Mammary epithelial cell (primary cell): ENCODE measurements at regions not wholly inside any gene's neighbourhood (a gene's known extent, or its start where the extent isn't known, plus 50 kb on each side); places are given as distances from the start of the nearest gene placed in this dataset.
A peak's percentile ranks its signal among the peaks of the same experiment; 100 is the strongest.

Experiments used
- EZH2 ChIP-seq: IDR thresholded peaks from 2 replicates; pipeline ENCODE4 v1.6.1; 2012; ENCODE audit warnings: low read length, inconsistent platforms, borderline replicate concordance
- TF ChIP-seq, protein P1 (sequence below), 2 donors: IDR thresholded peaks in 1 of 2; conservative IDR thresholded peaks in 1 of 2; 2 replicates each; pipeline ENCODE4 v1.5.1; 2011 to 2012; ENCODE audit warnings: inconsistent platforms in 2 of 2, low read length in 2 of 2, mild to moderate bottlenecking in 2 of 2, control low read depth in 1 of 2, low read depth in 1 of 2; ENCODE audit not compliant: insufficient read depth in 1 of 2; ENCODE audit errors: extremely low read depth in 1 of 2

DNA sequence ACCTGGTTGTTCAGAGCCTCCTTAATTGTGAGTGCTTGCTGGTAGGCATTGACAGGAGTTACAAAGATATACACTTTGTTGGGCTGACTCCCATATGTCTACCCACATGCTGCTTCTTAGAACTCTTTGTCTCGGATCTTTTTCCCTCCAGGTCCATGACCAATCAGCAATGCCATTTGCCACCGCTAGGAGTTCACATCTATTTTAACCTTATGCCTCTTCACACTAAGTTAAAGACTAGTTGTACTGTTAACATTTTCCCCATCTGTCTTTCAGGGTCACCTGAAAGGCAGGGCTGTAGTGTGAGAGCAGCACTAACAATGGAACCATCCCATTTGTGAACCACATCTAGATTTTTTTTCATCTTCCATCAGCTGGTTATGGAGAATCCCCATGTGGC, 226.7 kb upstream of the NPY start:
- TF ChIP-seq EZH2: no peak
- TF ChIP-seq, protein P1, sequence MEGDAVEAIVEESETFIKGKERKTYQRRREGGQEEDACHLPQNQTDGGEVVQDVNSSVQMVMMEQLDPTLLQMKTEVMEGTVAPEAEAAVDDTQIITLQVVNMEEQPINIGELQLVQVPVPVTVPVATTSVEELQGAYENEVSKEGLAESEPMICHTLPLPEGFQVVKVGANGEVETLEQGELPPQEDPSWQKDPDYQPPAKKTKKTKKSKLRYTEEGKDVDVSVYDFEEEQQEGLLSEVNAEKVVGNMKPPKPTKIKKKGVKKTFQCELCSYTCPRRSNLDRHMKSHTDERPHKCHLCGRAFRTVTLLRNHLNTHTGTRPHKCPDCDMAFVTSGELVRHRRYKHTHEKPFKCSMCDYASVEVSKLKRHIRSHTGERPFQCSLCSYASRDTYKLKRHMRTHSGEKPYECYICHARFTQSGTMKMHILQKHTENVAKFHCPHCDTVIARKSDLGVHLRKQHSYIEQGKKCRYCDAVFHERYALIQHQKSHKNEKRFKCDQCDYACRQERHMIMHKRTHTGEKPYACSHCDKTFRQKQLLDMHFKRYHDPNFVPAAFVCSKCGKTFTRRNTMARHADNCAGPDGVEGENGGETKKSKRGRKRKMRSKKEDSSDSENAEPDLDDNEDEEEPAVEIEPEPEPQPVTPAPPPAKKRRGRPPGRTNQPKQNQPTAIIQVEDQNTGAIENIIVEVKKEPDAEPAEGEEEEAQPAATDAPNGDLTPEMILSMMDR (conservative IDR thresholded peaks at IDR 0.05 in 1 of 2, IDR thresholded peaks at IDR 0.05 in 1 of 2; ENCODE audit: extremely low read depth in 1 of 2, insufficient read depth in 1 of 2, low read depth in 1 of 2, low read length in 2 of 2): peak in 1 of 2 donors; percentile 17
